ENCODE measurements at regions not wholly inside any gene's neighbourhood (a gene's known extent, or its start where the extent isn't known, plus 50 kb on each side); places are given as distances from the start of the nearest gene placed in this dataset.

DNA sequence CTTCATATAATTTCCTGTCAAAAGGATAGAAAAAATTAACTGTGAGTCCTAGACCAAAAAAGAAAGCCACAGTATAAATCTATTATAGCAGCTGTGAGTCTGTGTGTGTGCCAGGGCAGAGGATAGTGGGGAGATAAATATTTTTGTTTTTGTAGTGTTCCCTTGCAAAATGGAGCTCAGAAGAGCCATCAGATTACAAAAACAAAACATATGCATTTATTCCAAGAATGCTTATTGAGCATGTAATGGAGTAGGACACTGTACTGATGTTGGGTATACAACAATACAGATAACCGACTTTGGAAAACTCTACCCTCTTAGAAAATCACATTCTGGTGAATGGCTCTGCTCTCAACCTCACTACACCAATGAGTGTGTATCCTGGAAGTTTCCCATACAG, 111.0 kb downstream of the DMAC1 start:
- no peaks in the 10 kb centered on the region for H3K27me3 ChIP-seq (ENCODE audit: control insufficient read depth in 2 of 2, insufficient read depth in 2 of 2, low read length in 2 of 2)
- H3K4me1 ChIP-seq (ENCODE audit: control insufficient read depth in 2 of 2, insufficient read depth in 2 of 2, low read length in 2 of 2), result no peaks in the 10 kb centered on the region
- no peak overlapping the region for H3K27ac ChIP-seq (ENCODE audit: low read depth in 2 of 2, low read length in 2 of 2)
- H3K9ac ChIP-seq (ENCODE audit: low read depth in 1 of 2, low read length in 2 of 2), result no peak overlapping the region
- no peak overlapping the region for H3K4me3 ChIP-seq (ENCODE audit: low read length in 2 of 2)
- H3K36me3 ChIP-seq (ENCODE audit: control insufficient read depth in 2 of 2, insufficient read depth in 2 of 2, low read length in 2 of 2), result no peaks in the 10 kb centered on the region
- no peaks in the 10 kb centered on the region for H3K9me3 ChIP-seq (ENCODE audit: control insufficient read depth in 2 of 2, low read length in 2 of 2)

DNA sequence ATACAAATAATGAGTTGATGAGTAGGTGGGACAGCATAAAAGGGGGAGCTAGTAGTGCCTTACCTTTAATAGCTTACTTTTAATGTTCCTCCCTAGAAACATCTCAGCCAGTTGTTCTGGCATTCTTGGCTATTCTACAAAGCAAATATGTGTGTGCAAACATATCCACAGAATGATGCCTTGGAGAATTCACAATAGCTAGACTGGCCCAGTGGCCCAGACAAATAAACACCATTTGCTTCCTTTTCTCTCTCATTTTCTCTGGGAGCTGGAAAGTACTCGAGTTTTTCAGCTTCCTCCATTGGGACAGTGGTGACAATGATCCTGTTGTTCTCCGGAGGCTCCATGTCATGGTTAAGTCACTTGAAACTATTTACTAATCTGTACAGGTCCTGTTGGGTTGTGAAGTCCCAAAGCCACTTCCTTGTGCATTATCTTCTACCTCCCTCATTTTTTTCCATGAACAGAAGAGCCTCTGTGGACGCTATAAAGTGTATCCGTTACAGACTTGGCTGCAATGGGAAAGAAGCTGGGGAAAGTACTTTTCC, 122.9 kb downstream of the DMAC1 start:
- peaks cover 0 to 1% of the 10 kb centered on the region in 2 donors for H3K9me3 ChIP-seq (ENCODE audit: control insufficient read depth in 2 of 2, low read length in 2 of 2)
- no peak overlapping the region for H3K4me3 ChIP-seq (ENCODE audit: low read length in 2 of 2)
- no peaks in the 10 kb centered on the region for H3K4me1 ChIP-seq (ENCODE audit: control insufficient read depth in 2 of 2, insufficient read depth in 2 of 2, low read length in 2 of 2)
- no peak overlapping the region for H3K9ac ChIP-seq (ENCODE audit: low read depth in 1 of 2, low read length in 2 of 2)
- no peaks in the 10 kb centered on the region for H3K27me3 ChIP-seq (ENCODE audit: control insufficient read depth in 2 of 2, insufficient read depth in 2 of 2, low read length in 2 of 2)
- no peaks in the 10 kb centered on the region for H3K36me3 ChIP-seq (ENCODE audit: control insufficient read depth in 2 of 2, insufficient read depth in 2 of 2, low read length in 2 of 2)
- H3K27ac ChIP-seq (ENCODE audit: low read depth in 2 of 2, low read length in 2 of 2), result no peak overlapping the region

DNA sequence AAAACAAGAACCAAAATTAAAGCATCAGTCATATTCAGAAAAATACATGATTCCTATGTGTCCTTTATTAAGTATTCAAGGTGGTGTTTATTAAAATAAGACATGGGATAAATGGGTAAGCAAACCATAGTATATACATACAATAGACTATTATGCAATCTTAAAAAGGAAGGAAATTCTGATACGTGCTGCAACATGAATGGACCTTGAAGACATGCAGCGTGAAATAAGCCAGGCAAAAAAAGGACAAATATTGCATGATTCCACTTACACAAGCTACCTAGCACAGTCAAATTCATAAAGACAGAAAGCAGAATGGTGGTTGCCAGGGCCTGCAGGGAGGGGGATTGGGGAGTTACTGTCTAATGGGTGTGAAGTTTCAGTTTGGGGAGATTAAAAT, 127.7 kb downstream of the DMAC1 start:
- Histone ChIP-seq H3K4me3 (ENCODE audit: low read length in 2 of 2) (no peak overlapping the region), H3K27ac (ENCODE audit: low read depth in 2 of 2, low read length in 2 of 2) (no peak overlapping the region), H3K27me3 (ENCODE audit: control insufficient read depth in 2 of 2, insufficient read depth in 2 of 2, low read length in 2 of 2) (no peaks in the 10 kb centered on the region), H3K36me3 (ENCODE audit: control insufficient read depth in 2 of 2, insufficient read depth in 2 of 2, low read length in 2 of 2) (no peaks in the 10 kb centered on the region), H3K4me1 (ENCODE audit: control insufficient read depth in 2 of 2, insufficient read depth in 2 of 2, low read length in 2 of 2) (no peaks in the 10 kb centered on the region), H3K9me3 (ENCODE audit: control insufficient read depth in 2 of 2, low read length in 2 of 2) (peaks cover 0 to 1% of the 10 kb centered on the region in 2 donors), H3K9ac (ENCODE audit: low read depth in 1 of 2, low read length in 2 of 2) (no peak overlapping the region)

DNA sequence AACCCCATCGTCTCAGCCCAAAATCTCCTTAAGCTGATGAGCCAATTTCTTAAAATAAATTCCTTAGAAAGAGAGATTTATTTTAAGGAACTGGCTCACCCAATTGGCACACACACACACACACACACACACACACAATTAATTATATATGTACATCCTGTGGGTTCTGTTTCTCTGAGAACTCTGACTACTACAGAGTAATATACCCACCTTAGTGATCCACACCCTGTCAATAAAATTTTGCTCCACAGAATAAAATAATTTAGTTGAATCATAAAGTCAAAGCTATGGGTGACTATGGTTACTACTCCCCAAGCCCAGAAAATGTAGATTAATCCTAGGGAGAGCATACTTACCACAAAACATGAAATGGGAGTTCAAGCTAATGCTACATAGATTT, 131.0 kb downstream of the DMAC1 start:
- H3K36me3 ChIP-seq (ENCODE audit: control insufficient read depth in 2 of 2, insufficient read depth in 2 of 2, low read length in 2 of 2), result no peaks in the 10 kb centered on the region
- no peak overlapping the region for H3K27ac ChIP-seq (ENCODE audit: low read depth in 2 of 2, low read length in 2 of 2)
- H3K9ac ChIP-seq (ENCODE audit: low read depth in 1 of 2, low read length in 2 of 2), result no peak overlapping the region
- H3K27me3 ChIP-seq (ENCODE audit: control insufficient read depth in 2 of 2, insufficient read depth in 2 of 2, low read length in 2 of 2), result no peaks in the 10 kb centered on the region
- no peak overlapping the region for H3K4me3 ChIP-seq (ENCODE audit: low read length in 2 of 2)
- no peaks in the 10 kb centered on the region for H3K4me1 ChIP-seq (ENCODE audit: control insufficient read depth in 2 of 2, insufficient read depth in 2 of 2, low read length in 2 of 2)
- H3K9me3 ChIP-seq (ENCODE audit: control insufficient read depth in 2 of 2, low read length in 2 of 2), result no peaks in the 10 kb centered on the region

DNA sequence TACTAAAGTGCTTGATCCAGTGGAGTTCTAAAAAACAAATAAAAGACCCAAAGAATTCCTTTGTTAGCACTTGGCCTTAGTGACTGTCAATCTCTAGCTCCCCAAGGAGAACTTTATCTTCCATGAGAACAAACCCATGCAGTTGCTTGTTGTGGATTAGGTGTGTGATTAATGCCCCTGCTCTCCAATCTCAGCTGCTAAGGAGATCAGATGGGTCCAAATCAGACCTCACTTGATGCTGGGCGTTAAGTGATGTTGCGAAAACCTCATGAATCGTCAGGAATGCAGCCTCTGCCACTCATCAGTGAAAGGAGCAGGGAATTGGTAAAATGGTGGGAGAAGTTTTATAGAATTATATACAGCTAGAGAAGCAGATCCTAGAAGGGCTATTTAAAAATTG, 133.7 kb downstream of the DMAC1 start:
- Histone ChIP-seq H3K27me3 (ENCODE audit: control insufficient read depth in 2 of 2, insufficient read depth in 2 of 2, low read length in 2 of 2) (no peaks in the 10 kb centered on the region), H3K4me3 (ENCODE audit: low read length in 2 of 2) (no peak overlapping the region), H3K36me3 (ENCODE audit: control insufficient read depth in 2 of 2, insufficient read depth in 2 of 2, low read length in 2 of 2) (no peaks in the 10 kb centered on the region), H3K9ac (ENCODE audit: low read depth in 1 of 2, low read length in 2 of 2) (no peak overlapping the region), H3K27ac (ENCODE audit: low read depth in 2 of 2, low read length in 2 of 2) (no peak overlapping the region), H3K9me3 (ENCODE audit: control insufficient read depth in 2 of 2, low read length in 2 of 2) (no peaks in the 10 kb centered on the region), H3K4me1 (ENCODE audit: control insufficient read depth in 2 of 2, insufficient read depth in 2 of 2, low read length in 2 of 2) (no peaks in the 10 kb centered on the region)

DNA sequence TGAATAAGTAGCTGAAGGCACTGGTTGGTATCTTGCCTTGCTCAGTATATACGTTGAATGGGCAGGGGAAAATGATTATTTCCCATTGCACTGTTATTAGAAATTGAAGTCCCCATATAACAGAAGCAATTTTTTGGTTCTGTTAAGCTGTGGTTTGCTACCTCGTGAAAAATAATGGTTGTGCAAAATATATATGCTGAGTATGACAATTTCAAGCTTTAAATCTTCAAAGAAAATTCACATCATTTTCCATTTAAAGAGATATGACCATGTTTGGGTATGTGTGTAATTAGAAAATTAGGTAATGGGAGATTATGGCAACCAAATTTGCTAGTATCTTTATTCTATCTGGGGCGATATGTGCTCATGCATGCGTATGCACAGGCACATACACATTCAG, 139.8 kb downstream of the DMAC1 start:
- H3K4me3 ChIP-seq (ENCODE audit: low read length in 2 of 2), result no peak overlapping the region
- no peaks in the 10 kb centered on the region for H3K9me3 ChIP-seq (ENCODE audit: control insufficient read depth in 2 of 2, low read length in 2 of 2)
- H3K4me1 ChIP-seq (ENCODE audit: control insufficient read depth in 2 of 2, insufficient read depth in 2 of 2, low read length in 2 of 2), result no peaks in the 10 kb centered on the region
- H3K27me3 ChIP-seq (ENCODE audit: control insufficient read depth in 2 of 2, insufficient read depth in 2 of 2, low read length in 2 of 2), result no peaks in the 10 kb centered on the region
- no peaks in the 10 kb centered on the region for H3K36me3 ChIP-seq (ENCODE audit: control insufficient read depth in 2 of 2, insufficient read depth in 2 of 2, low read length in 2 of 2)
- no peak overlapping the region for H3K9ac ChIP-seq (ENCODE audit: low read depth in 1 of 2, low read length in 2 of 2)
- no peak overlapping the region for H3K27ac ChIP-seq (ENCODE audit: low read depth in 2 of 2, low read length in 2 of 2)

DNA sequence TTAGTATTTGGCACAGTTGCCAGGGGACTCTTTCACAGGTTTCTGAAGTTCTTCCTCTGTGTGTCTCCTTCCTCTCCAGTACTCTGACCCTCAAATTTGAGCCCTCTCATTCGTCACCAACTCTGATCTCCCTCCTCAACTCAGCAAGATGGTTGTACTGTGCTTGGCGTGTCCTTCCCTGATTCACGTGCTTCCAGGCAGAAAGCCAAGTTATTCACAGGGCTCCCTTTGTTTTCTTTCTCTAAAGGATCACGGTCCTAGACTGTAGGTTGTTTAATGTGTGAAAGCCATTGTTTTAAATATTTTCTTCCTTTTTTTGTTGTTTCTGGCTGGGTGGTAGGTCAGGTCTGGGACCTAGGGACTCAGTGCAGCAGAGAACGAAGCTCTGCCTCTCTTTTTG, 142.9 kb downstream of the DMAC1 start:
- Histone ChIP-seq H3K4me1 (ENCODE audit: control insufficient read depth in 2 of 2, insufficient read depth in 2 of 2, low read length in 2 of 2) (no peaks in the 10 kb centered on the region), H3K36me3 (ENCODE audit: control insufficient read depth in 2 of 2, insufficient read depth in 2 of 2, low read length in 2 of 2) (no peaks in the 10 kb centered on the region), H3K9ac (ENCODE audit: low read depth in 1 of 2, low read length in 2 of 2) (no peak overlapping the region), H3K27ac (ENCODE audit: low read depth in 2 of 2, low read length in 2 of 2) (no peak overlapping the region), H3K4me3 (ENCODE audit: low read length in 2 of 2) (no peak overlapping the region), H3K9me3 (ENCODE audit: control insufficient read depth in 2 of 2, low read length in 2 of 2) (no peaks in the 10 kb centered on the region), H3K27me3 (ENCODE audit: control insufficient read depth in 2 of 2, insufficient read depth in 2 of 2, low read length in 2 of 2) (no peaks in the 10 kb centered on the region)

DNA sequence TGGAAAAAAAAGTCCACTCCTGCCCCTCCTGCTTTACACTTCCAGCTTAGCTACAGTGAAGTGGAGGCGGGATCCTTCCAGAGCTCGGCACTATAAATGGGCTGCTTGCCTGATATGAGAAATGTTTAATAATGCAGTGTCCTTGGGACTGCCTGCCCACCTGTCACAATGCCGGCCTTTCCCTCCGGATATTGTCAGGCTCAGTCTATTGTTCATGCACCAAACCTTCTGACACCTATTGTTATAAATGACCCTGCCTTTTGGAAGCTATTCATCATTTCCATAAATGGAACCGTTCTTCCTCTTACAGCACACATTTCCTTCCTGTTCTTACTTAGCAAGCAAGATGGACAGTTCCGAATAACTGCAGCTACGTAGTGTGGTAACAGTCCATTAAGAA, 146.3 kb downstream of the DMAC1 start:
- Histone ChIP-seq H3K9ac (ENCODE audit: low read depth in 1 of 2, low read length in 2 of 2) (no peak overlapping the region), H3K4me3 (ENCODE audit: low read length in 2 of 2) (no peak overlapping the region), H3K36me3 (ENCODE audit: control insufficient read depth in 2 of 2, insufficient read depth in 2 of 2, low read length in 2 of 2) (no peaks in the 10 kb centered on the region), H3K4me1 (ENCODE audit: control insufficient read depth in 2 of 2, insufficient read depth in 2 of 2, low read length in 2 of 2) (no peaks in the 10 kb centered on the region), H3K27ac (ENCODE audit: low read depth in 2 of 2, low read length in 2 of 2) (no peak overlapping the region), H3K9me3 (ENCODE audit: control insufficient read depth in 2 of 2, low read length in 2 of 2) (no peaks in the 10 kb centered on the region), H3K27me3 (ENCODE audit: control insufficient read depth in 2 of 2, insufficient read depth in 2 of 2, low read length in 2 of 2) (no peaks in the 10 kb centered on the region)

DNA sequence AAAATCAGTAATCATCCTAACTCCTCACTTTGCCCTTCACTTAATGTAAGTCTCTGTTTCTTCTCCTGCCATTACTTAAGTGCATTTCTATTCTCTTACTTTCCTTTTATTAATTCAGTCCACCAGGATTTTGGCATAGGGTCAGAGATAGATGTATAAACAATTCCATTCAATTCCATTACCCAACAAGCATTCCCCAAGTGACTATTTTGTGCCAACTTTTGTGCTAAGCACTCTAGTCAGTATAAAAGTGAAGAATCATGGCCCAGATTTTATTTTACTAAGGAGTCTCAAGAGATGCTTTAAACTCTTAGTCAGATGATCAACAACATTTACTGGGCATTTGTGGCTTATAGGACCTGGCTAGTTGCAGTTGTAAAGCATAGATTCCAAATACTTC, 159.3 kb downstream of the DMAC1 start:
- H3K4me1 ChIP-seq (ENCODE audit: control insufficient read depth in 2 of 2, insufficient read depth in 2 of 2, low read length in 2 of 2), result no peaks in the 10 kb centered on the region
- H3K27me3 ChIP-seq (ENCODE audit: control insufficient read depth in 2 of 2, insufficient read depth in 2 of 2, low read length in 2 of 2), result no peaks in the 10 kb centered on the region
- no peak overlapping the region for H3K9ac ChIP-seq (ENCODE audit: low read depth in 1 of 2, low read length in 2 of 2)
- H3K9me3 ChIP-seq (ENCODE audit: control insufficient read depth in 2 of 2, low read length in 2 of 2), result no peaks in the 10 kb centered on the region
- no peak overlapping the region for H3K27ac ChIP-seq (ENCODE audit: low read depth in 2 of 2, low read length in 2 of 2)
- H3K4me3 ChIP-seq (ENCODE audit: low read length in 2 of 2), result no peak overlapping the region
- H3K36me3 ChIP-seq (ENCODE audit: control insufficient read depth in 2 of 2, insufficient read depth in 2 of 2, low read length in 2 of 2), result no peaks in the 10 kb centered on the region

DNA sequence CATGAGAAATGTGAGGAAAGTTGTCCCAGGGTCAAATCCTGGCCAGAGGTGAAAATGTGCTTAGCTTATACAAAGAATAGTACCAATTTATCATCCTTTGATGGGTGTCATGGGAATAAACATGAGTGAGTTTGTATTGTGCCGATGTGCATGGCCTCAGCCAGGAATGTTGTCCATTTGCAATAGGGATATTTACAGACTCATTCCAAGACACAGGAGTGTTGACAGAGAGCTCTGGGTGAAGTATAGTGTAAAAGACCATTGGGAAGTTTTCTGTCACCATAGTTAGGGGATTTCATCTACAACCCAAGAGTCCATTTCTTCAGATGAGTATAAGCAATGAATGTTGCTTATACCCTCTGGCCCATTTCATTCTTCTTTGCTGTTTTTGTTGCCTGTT, 160.1 kb downstream of the DMAC1 start:
- Histone ChIP-seq H3K36me3 (ENCODE audit: control insufficient read depth in 2 of 2, insufficient read depth in 2 of 2, low read length in 2 of 2) (no peaks in the 10 kb centered on the region), H3K4me1 (ENCODE audit: control insufficient read depth in 2 of 2, insufficient read depth in 2 of 2, low read length in 2 of 2) (no peaks in the 10 kb centered on the region), H3K27ac (ENCODE audit: low read depth in 2 of 2, low read length in 2 of 2) (no peak overlapping the region), H3K9me3 (ENCODE audit: control insufficient read depth in 2 of 2, low read length in 2 of 2) (no peaks in the 10 kb centered on the region), H3K27me3 (ENCODE audit: control insufficient read depth in 2 of 2, insufficient read depth in 2 of 2, low read length in 2 of 2) (no peaks in the 10 kb centered on the region), H3K4me3 (ENCODE audit: low read length in 2 of 2) (no peak overlapping the region), H3K9ac (ENCODE audit: low read depth in 1 of 2, low read length in 2 of 2) (no peak overlapping the region)

DNA sequence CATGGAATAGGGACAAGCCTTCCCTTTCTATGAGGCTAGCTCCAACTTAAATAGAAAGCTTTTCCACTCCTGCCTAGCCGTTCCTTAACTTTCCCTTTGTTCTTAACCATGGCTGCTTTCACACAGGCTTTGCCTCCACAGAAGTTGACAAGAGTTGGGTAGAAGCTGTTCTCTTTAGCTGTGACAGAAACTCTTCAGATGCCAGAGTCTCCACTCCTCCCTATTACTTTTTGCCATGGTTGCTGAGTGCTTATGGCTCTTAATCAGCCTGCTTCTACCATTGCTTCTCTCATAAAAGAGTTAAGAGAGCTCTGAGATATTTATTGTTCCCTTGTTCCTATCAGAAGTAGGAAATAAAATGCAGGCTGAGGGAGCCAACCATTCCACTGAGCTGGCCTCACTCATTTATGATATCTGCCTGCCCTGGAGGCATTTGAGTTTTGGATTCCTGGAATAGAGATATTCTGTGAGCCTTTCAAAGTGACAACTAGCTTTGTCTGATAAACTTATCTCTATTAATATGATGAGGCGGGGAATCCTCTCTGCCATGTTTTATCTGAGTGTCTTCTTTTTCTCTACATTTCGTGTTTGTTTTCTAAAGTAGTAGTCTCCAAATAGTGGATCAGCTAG, 162.6 kb downstream of the DMAC1 start:
- H3K27me3 ChIP-seq (ENCODE audit: control insufficient read depth in 2 of 2, insufficient read depth in 2 of 2, low read length in 2 of 2), result no peaks in the 10 kb centered on the region
- H3K9me3 ChIP-seq (ENCODE audit: control insufficient read depth in 2 of 2, low read length in 2 of 2), result no peaks in the 10 kb centered on the region
- no peaks in the 10 kb centered on the region for H3K4me1 ChIP-seq (ENCODE audit: control insufficient read depth in 2 of 2, insufficient read depth in 2 of 2, low read length in 2 of 2)
- H3K9ac ChIP-seq (ENCODE audit: low read depth in 1 of 2, low read length in 2 of 2), result no peak overlapping the region
- no peak overlapping the region for H3K27ac ChIP-seq (ENCODE audit: low read depth in 2 of 2, low read length in 2 of 2)
- H3K36me3 ChIP-seq (ENCODE audit: control insufficient read depth in 2 of 2, insufficient read depth in 2 of 2, low read length in 2 of 2), result no peaks in the 10 kb centered on the region
- H3K4me3 ChIP-seq (ENCODE audit: low read length in 2 of 2), result no peak overlapping the region

Measured in mucosa of rectum (tissue), 2 donors.